D721Med (cell line): ENCODE measurements at regions not wholly inside any gene's neighbourhood (a gene's known extent, or its start where the extent isn't known, plus 50 kb on each side); places are given as distances from the start of the nearest gene placed in this dataset.

Experiments
- DNase-seq: peaks from one replicate; pipeline ENCODE4 v3.0.0; 2011; ENCODE audit warnings: low spot score; ENCODE audit not compliant: insufficient read length
- FAIRE-seq: peaks from 2 replicates; lab custom pipeline; 2011; peaks lifted over from hg19 to GRCh38; lab: Jason Lieb, UNC
- TF ChIP-seq, protein P1 (sequence below): IDR thresholded peaks from 2 replicates; pipeline ENCODE4 v1.5.1; 2012; ENCODE audit warnings: mild to moderate bottlenecking, control low read depth; ENCODE audit not compliant: insufficient read depth; ENCODE audit errors: missing control alignments

DNA sequence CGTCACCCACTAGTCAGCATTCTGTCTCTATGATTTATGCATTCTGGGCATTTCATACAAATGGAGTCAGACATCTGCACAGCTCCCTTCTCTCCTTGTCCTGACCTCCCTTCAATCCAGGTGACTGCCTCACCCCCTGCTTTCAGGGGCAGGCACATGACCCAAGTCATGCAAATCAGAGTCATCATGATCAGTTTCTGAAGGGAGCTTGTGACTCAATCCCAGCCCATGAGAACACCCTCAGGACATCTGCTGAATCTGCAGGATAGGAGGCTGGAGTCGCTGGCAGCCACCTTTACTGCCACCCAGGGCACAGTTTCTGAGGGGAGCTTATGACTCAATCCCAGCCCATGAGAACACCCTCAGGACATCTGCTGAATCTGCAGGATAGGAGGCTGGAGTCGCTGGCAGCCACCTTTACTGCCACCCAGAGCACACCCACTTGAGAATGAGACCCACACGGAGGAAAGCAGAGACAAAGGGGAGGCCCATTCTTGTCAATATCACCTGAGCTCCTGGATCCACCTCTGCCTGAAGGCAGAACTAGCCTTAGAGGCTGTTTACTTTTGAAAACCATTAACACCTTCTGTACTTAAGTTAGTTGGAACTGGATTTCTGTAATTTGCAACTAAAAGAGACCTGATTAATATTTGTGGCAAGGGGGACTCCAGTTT lies 62.3 kb upstream of the SLC25A33 start:
- FAIRE-seq (no peak), DNase-seq (no peak)
- TF ChIP-seq, protein P1, sequence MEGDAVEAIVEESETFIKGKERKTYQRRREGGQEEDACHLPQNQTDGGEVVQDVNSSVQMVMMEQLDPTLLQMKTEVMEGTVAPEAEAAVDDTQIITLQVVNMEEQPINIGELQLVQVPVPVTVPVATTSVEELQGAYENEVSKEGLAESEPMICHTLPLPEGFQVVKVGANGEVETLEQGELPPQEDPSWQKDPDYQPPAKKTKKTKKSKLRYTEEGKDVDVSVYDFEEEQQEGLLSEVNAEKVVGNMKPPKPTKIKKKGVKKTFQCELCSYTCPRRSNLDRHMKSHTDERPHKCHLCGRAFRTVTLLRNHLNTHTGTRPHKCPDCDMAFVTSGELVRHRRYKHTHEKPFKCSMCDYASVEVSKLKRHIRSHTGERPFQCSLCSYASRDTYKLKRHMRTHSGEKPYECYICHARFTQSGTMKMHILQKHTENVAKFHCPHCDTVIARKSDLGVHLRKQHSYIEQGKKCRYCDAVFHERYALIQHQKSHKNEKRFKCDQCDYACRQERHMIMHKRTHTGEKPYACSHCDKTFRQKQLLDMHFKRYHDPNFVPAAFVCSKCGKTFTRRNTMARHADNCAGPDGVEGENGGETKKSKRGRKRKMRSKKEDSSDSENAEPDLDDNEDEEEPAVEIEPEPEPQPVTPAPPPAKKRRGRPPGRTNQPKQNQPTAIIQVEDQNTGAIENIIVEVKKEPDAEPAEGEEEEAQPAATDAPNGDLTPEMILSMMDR, result no peak

DNA sequence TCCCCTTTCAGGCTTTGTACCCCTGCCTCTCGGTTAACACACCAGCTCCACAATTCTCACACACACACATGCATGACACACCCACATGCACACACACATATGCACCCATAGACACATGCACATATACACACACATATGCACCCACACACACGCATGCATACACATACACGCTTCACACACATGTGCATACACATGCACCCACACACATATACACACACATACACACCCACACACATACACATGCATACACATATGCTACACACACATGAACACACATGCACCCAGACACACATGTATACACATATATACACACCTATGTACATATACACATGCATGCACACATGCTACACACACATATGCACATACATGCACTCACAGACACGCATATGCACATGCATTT lies 61.7 kb upstream of the SLC25A33 start:
- FAIRE-seq (no peak), DNase-seq (no peak)
- TF ChIP-seq, protein P1, result no peak

DNA sequence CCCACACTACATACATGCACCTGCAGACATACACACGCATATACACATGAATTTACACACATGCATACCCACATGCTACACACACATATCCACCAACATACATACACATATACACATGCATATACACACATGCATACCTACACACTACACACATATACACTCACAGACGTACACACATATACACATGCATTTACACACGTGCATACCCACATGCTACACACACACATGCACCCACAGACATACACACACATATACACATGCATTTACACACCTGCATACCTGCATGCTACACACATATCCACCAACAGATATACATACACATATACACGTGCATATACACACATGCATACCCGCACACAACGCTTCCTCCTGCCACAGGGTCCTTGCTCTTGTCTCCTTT lies 61.2 kb upstream of the SLC25A33 start:
- no peak for DNase-seq
- no peak for FAIRE-seq
- TF ChIP-seq, protein P1, result no peak

DNA sequence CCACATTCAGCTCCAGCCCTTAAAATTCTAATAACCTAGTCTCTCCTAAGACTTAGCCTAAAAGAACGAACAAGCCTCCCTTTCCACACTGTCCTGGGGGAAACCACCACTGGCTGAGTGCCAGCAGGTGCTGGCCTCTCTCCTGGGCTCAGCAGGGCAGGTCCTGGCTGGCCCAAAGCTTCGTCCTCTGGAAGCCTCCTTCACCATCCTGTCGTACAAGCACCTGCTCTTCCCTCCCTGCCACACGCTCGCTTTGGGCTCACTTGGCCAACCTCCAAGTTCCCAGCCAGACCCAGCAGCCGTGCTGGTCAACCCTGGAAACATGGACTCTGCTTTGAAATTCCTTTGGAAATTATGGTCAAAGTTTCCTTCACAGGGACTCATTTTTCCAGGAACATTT lies 58.2 kb upstream of the SLC25A33 start:
- DNase-seq, result no peak
- no peak for FAIRE-seq
- TF ChIP-seq, protein P1, result no peak

DNA sequence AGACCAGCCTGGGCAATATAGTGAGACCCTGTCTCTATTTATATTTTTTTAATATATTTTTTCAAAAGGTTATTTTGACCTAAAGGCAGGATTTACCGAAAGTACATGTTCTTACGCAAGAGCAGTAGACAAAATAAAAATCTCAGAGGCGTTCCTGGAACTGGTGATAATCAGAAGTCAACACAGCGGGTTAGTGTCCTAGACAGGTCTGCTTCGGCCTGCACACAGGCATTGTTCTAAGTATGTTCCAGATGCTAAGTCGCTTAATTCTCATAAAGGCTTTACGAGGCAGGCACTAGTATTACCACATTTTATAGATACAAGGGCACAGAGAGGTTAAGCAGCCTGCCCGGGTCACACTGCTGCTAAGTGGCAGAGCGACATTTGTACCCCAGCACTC lies 56.9 kb upstream of the SLC25A33 start:
- FAIRE-seq, result no peak
- TF ChIP-seq, protein P1, result no peak
- DNase-seq, result no peak

DNA sequence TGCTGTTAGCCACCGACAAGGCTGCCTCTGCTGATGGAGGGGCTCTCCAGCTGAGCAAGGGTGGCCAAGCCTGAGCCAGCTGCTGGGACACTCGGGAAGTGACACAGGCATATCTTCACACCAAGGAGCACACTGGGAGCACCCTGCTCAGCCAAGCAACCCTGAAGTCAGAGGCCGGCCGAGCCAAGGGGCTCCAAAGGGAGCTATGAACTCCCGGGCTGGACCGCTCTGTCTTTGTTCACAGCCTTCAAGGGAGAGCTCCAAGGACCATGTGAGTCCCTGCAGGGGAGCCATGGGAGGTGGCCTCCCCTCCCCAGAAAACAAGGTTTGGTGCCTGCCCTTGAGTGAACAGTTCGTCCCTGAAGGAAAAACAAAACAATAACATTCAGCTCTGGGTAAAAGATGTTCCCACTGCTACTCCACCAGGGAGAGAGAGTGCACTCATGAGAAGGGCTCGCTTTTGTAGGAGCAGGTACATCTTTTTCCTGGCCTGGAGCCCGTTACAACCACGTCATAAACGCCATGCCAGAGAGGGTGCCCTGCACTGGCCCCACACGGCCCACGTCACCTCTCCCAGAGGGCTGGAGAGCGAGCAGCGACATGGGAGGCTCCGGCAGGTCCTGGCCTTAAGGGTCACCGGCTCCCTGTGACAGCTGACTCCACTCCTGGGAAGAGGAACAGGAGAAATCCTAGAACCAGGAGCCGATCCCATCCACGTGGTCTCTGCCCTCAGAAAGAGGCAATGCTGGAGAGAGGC lies 56.3 kb upstream of the SLC25A33 start:
- TF ChIP-seq, protein P1, result no peak
- FAIRE-seq (no peak), DNase-seq (no peak)
